ENCODE measurements at regions not wholly inside any gene's neighbourhood (a gene's known extent, or its start where the extent isn't known, plus 50 kb on each side); places are given as distances from the start of the nearest gene placed in this dataset.

DNA sequence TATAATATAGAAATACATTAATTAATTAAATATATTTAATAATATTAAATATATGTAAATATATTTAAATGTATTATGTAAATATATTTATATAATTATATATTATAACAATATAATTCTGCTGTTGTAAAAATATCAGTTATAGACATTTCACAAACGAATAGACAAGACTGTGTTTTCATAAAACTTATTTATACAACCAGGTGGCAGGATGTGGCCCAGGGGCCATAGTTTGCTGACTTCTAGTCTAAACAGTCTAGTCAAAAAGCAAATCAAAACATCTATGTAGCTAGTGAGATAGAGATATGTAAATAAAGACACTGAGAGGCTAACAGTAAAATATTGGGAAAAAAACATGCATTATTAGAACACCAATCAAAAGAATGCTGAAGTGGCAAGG, 136.4 kb downstream of the TBXT start:
- Histone ChIP-seq H3K9me3 (ENCODE audit: control insufficient read depth in 2 of 2, low read length in 2 of 2) (peaks cover 0 to 3% of the 10 kb centered on the region in 2 donors), H3K27me3 (ENCODE audit: control insufficient read depth in 1 of 2, insufficient read depth in 2 of 2, low read length in 2 of 2) (no peaks in the 10 kb centered on the region), H3K4me1 (ENCODE audit: control insufficient read depth, insufficient read depth, low read length) (peaks cover 8% of the 10 kb centered on the region), H3K4me3 (ENCODE audit: low read length in 2 of 2) (no peak overlapping the region), H3K27ac (ENCODE audit: low read length) (no peak overlapping the region), H3K9ac (ENCODE audit: low read length in 2 of 2) (no peak overlapping the region), H3K36me3 (ENCODE audit: control insufficient read depth in 2 of 2, insufficient read depth in 2 of 2, low read length in 2 of 2) (no peaks in the 10 kb centered on the region)

DNA sequence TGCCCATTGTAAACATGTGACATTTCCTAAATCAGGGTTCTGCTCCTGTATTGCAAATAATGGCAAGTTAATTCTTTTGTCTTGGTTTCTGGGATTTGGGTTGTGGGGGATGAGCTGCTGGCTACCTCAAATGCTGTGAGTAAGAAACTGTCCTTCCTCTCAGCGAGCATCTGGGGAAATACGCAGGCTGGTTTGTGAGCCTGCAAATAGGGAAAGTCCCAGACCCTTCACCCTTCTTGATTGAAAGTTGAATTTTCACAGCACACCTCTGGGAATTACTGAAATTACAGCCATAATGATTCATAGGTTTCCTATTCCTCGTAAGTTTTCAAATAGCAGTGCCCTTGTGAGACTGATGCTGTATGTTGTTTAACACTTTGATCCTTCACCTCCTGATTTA, 138.1 kb downstream of the TBXT start:
- peaks cover 0 to 3% of the 10 kb centered on the region in 2 donors for H3K9me3 ChIP-seq (ENCODE audit: control insufficient read depth in 2 of 2, low read length in 2 of 2)
- no peaks in the 10 kb centered on the region for H3K36me3 ChIP-seq (ENCODE audit: control insufficient read depth in 2 of 2, insufficient read depth in 2 of 2, low read length in 2 of 2)
- peaks cover 8% of the 10 kb centered on the region for H3K4me1 ChIP-seq (ENCODE audit: control insufficient read depth, insufficient read depth, low read length)
- no peak overlapping the region for H3K4me3 ChIP-seq (ENCODE audit: low read length in 2 of 2)
- no peak overlapping the region for H3K27ac ChIP-seq (ENCODE audit: low read length)
- no peak overlapping the region for H3K9ac ChIP-seq (ENCODE audit: low read length in 2 of 2)
- H3K27me3 ChIP-seq (ENCODE audit: control insufficient read depth in 1 of 2, insufficient read depth in 2 of 2, low read length in 2 of 2), result no peaks in the 10 kb centered on the region

DNA sequence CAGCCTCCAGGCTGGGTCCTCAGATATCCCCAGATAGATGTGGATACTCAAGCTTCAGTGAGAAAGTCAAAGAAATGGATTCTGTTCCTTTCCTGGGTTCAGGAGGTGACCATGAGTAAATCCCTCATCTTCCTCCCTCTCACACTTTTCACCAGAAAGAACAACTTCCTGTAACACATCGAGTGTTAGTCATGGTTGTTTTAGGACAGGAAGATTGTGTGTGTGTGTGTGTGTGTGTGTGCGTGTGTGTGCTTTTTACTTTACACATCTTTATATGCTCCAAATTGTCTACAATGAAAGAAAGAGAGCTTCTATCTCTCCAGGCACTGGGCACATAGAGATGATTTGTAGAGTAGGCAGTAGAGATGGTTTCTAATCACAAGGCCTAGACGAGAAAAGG, 139.9 kb downstream of the TBXT start:
- H3K4me1 ChIP-seq (ENCODE audit: control insufficient read depth, insufficient read depth, low read length), result peaks cover 6% of the 10 kb centered on the region
- no peak overlapping the region for H3K9ac ChIP-seq (ENCODE audit: low read length in 2 of 2)
- H3K27ac ChIP-seq (ENCODE audit: low read length), result no peak overlapping the region

DNA sequence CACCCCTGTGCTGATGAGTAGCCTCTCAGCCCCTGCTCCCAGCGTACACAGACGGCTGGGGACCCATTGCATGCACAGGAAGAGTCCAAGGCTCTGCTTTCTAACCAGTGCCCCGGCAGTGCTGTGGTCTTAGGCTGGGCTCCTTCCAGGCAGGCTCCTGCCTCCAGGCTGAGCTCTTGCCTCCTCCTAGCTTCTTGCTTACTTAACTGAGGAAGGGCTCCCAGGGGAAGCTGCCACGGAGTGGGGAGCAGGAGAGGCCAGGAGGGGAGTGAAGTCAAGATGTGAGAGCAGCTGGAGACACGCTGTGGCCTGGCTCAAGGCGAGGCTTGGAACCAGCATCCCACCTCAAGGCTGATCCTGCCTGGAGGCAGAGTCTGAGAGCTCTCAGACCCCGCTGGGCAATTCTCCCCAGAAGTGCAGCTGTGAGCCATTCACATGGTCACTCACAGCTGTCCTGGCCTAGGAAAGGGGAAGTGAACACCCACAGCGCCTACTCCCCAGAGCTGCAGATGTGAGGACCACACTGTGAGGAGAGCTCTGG, 141.0 kb downstream of the TBXT start:
- Histone ChIP-seq H3K4me3 (ENCODE audit: low read length in 2 of 2) (no peak overlapping the region), H3K27me3 (ENCODE audit: control insufficient read depth in 1 of 2, insufficient read depth in 2 of 2, low read length in 2 of 2) (no peaks in the 10 kb centered on the region), H3K9ac (ENCODE audit: low read length in 2 of 2) (no peak overlapping the region), H3K9me3 (ENCODE audit: control insufficient read depth in 2 of 2, low read length in 2 of 2) (peaks cover 0 to 3% of the 10 kb centered on the region in 2 donors), H3K36me3 (ENCODE audit: control insufficient read depth in 2 of 2, insufficient read depth in 2 of 2, low read length in 2 of 2) (no peaks in the 10 kb centered on the region), H3K4me1 (ENCODE audit: control insufficient read depth, insufficient read depth, low read length) (peaks cover 2% of the 10 kb centered on the region), H3K27ac (ENCODE audit: low read length) (no peak overlapping the region)

More for the DNA sequence above, 139.9 kb downstream of the TBXT start:
- no peak overlapping the region for H3K4me3 ChIP-seq (ENCODE audit: low read length in 2 of 2)
- peaks cover 0 to 3% of the 10 kb centered on the region in 2 donors for H3K9me3 ChIP-seq (ENCODE audit: control insufficient read depth in 2 of 2, low read length in 2 of 2)
- no peaks in the 10 kb centered on the region for H3K36me3 ChIP-seq (ENCODE audit: control insufficient read depth in 2 of 2, insufficient read depth in 2 of 2, low read length in 2 of 2)
- no peaks in the 10 kb centered on the region for H3K27me3 ChIP-seq (ENCODE audit: control insufficient read depth in 1 of 2, insufficient read depth in 2 of 2, low read length in 2 of 2)

DNA sequence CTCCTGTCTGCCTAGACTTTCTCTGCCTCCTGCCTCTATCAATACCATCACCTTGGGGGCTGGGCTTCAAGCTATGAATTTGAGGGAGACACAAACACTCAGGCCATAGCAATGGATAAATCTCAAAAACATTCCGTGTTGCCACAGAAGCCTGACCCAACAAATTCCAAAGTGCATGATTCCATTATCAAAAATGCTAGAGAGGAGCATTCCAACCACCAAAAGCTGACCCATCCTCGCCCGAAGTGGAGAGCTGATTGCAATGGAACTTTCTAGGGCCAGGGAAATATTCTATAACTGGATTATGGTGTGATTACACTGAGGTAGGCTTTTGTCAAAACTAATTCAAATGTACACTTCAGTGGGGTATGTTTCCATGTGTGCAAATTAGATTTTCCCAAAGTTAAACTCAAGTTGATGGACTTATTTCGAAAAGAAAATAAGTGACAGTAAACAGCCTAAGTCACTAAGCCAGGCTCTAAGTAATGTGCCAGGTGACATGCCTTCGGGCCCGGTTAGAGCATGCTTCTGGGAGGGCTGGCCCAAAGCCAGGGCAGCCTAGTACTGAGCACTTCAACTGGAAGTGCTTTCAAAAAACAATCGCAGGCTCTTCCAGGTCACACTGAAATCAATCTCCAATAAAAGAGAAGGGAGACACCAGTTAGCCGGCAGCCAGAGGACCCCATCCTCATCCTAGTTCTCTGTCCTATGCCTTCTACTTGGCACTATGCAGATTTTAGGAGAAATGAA, 142.3 kb downstream of the TBXT start:
- no peaks in the 10 kb centered on the region for H3K27me3 ChIP-seq (ENCODE audit: control insufficient read depth in 1 of 2, insufficient read depth in 2 of 2, low read length in 2 of 2)
- no peak overlapping the region for H3K27ac ChIP-seq (ENCODE audit: low read length)
- H3K4me1 ChIP-seq (ENCODE audit: control insufficient read depth, insufficient read depth, low read length), result peaks cover 2% of the 10 kb centered on the region
- no peaks in the 10 kb centered on the region for H3K9me3 ChIP-seq (ENCODE audit: control insufficient read depth in 2 of 2, low read length in 2 of 2)
- no peak overlapping the region for H3K4me3 ChIP-seq (ENCODE audit: low read length in 2 of 2)
- no peak overlapping the region for H3K9ac ChIP-seq (ENCODE audit: low read length in 2 of 2)
- no peaks in the 10 kb centered on the region for H3K36me3 ChIP-seq (ENCODE audit: control insufficient read depth in 2 of 2, insufficient read depth in 2 of 2, low read length in 2 of 2)

DNA sequence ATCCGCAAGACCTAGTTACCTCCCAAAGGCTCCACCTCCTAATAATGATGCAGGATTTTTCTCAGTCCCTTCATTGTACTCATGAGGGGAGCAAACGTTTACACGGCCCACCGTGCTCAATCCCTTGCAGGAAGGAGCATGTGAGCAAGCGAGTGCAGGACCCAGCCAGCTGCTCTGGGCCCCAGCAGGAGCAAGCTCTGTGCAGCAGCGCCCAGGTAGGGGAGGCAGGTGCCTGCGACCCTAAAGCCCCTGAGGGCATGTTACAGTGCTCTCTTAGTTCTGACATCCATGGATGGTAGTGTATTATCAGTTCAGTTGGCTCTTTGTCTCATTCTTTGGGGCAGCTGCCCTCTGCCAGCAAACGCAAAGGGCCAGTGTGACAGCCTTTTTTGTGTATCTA, 143.4 kb downstream of the TBXT start:
- H3K9ac ChIP-seq (ENCODE audit: low read length in 2 of 2), result no peak overlapping the region
- H3K27ac ChIP-seq (ENCODE audit: low read length), result no peak overlapping the region
- no peaks in the 10 kb centered on the region for H3K27me3 ChIP-seq (ENCODE audit: control insufficient read depth in 1 of 2, insufficient read depth in 2 of 2, low read length in 2 of 2)
- H3K4me3 ChIP-seq (ENCODE audit: low read length in 2 of 2), result no peak overlapping the region
- no peaks in the 10 kb centered on the region for H3K9me3 ChIP-seq (ENCODE audit: control insufficient read depth in 2 of 2, low read length in 2 of 2)
- peaks cover 2% of the 10 kb centered on the region for H3K4me1 ChIP-seq (ENCODE audit: control insufficient read depth, insufficient read depth, low read length)
- no peaks in the 10 kb centered on the region for H3K36me3 ChIP-seq (ENCODE audit: control insufficient read depth in 2 of 2, insufficient read depth in 2 of 2, low read length in 2 of 2)

DNA sequence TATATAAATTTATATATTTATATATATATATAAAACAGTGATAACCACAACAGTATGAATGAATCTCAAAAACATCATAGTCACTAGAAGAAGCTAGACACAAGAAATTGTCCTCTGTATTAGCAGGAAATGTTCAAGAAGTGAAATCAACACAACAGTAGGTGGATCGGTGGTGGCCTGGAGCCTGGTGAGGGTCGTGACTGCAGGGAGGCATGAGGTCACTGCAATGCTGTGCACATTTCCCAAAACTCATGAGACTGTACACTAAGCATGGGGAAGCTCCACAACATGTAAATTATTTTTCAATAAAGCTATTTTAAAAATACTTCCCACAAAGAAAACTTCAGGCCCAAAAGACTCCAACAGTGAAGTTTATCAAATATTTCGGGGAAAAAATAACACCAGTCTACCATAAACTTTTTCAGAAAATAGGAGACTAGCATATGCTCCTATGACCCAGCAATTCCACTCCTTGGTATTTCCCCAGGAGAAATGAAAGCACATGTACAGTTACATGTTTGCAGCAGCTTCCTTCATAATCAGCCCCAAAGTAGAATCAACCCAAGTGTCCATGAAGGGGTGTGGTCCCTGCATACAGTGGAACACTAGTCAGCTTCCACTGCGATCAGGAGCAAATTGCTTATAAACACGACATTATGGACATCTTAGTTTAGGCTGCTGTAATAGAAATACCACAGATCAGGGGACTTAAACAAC, 144.2 kb downstream of the TBXT start:
- no peak overlapping the region for H3K9ac ChIP-seq (ENCODE audit: low read length in 2 of 2)
- H3K36me3 ChIP-seq (ENCODE audit: control insufficient read depth in 2 of 2, insufficient read depth in 2 of 2, low read length in 2 of 2), result no peaks in the 10 kb centered on the region
- H3K9me3 ChIP-seq (ENCODE audit: control insufficient read depth in 2 of 2, low read length in 2 of 2), result no peaks in the 10 kb centered on the region
- peaks cover 2% of the 10 kb centered on the region for H3K4me1 ChIP-seq (ENCODE audit: control insufficient read depth, insufficient read depth, low read length)
- no peak overlapping the region for H3K27ac ChIP-seq (ENCODE audit: low read length)
- H3K27me3 ChIP-seq (ENCODE audit: control insufficient read depth in 1 of 2, insufficient read depth in 2 of 2, low read length in 2 of 2), result no peaks in the 10 kb centered on the region
- no peak overlapping the region for H3K4me3 ChIP-seq (ENCODE audit: low read length in 2 of 2)

DNA sequence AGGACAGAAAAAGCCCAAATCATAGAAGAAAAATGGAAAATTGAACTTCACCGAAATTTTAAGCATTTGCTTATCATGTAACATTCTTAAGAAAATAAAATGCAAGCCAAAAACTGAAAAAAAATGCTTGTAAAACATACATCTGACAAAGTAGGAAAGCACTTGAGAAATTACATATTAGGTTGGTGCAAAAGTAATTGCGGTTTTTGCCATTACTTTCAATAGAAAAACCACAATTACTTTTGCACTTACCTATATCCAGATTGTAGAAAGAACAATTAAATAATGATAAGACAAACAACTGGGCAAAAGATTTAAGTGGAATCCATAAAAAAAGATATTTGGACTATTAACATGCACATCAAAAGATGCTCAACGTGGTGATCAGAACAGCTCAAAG, 146.2 kb downstream of the TBXT start:
- H3K4me3 ChIP-seq (ENCODE audit: low read length in 2 of 2), result no peak overlapping the region
- no peak overlapping the region for H3K27ac ChIP-seq (ENCODE audit: low read length)
- no peak overlapping the region for H3K9ac ChIP-seq (ENCODE audit: low read length in 2 of 2)
- H3K27me3 ChIP-seq (ENCODE audit: control insufficient read depth in 1 of 2, insufficient read depth in 2 of 2, low read length in 2 of 2), result no peaks in the 10 kb centered on the region
- H3K4me1 ChIP-seq (ENCODE audit: control insufficient read depth, insufficient read depth, low read length), result no peaks in the 10 kb centered on the region
- no peaks in the 10 kb centered on the region for H3K9me3 ChIP-seq (ENCODE audit: control insufficient read depth in 2 of 2, low read length in 2 of 2)
- no peaks in the 10 kb centered on the region for H3K36me3 ChIP-seq (ENCODE audit: control insufficient read depth in 2 of 2, insufficient read depth in 2 of 2, low read length in 2 of 2)

DNA sequence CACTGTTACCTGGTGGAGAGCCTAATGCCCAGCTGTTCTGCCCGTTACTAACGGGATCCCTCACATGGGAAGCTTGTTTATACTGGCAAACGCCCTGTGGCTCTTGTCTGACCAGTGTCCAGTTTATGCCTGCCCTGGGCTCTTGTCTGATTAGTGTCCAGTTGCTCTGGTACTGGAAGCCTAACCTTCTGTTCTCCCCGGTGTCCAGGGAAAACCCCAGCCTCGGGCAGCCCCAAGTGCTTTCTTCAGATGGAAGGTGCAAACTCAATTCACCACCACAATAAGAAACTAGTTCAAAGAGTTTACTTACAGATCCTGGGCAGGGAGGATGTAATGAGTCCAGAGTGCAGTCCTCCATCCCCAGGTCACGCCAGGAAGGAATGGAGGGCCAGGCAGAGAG, 148.4 kb downstream of the TBXT start:
- no peaks in the 10 kb centered on the region for H3K27me3 ChIP-seq (ENCODE audit: control insufficient read depth in 1 of 2, insufficient read depth in 2 of 2, low read length in 2 of 2)
- H3K9ac ChIP-seq (ENCODE audit: low read length in 2 of 2), result no peak overlapping the region
- no peaks in the 10 kb centered on the region for H3K9me3 ChIP-seq (ENCODE audit: control insufficient read depth in 2 of 2, low read length in 2 of 2)
- no peak overlapping the region for H3K4me3 ChIP-seq (ENCODE audit: low read length in 2 of 2)
- no peak overlapping the region for H3K27ac ChIP-seq (ENCODE audit: low read length)
- H3K36me3 ChIP-seq (ENCODE audit: control insufficient read depth in 2 of 2, insufficient read depth in 2 of 2, low read length in 2 of 2), result no peaks in the 10 kb centered on the region
- H3K4me1 ChIP-seq (ENCODE audit: control insufficient read depth, insufficient read depth, low read length), result no peaks in the 10 kb centered on the region

DNA sequence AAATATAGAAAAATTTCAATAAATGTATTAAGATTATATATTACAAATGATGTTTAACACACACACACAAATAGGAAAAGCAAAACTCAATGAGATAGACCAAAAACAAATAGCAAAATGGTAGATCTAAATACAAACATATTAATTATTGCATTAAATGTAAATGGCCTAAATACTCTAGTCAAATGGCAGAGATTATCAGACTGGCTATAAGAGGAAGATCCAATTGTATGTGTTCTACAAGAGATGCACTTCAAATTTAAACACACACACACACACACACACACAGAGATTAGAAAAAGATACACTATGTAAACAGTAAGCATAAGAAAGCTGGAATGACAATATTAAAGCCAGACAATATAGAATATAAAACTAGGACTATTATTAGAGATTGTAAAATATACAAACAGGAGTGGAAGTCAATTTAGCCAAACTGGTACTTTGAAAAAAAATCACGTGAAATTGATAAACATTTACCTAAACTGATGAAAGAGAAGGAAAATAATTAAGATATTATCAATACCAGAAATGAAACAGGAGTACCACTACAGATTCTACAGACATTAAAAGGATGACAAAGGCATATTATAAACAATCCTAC, 150.5 kb downstream of the TBXT start:
- no peak overlapping the region for H3K9ac ChIP-seq (ENCODE audit: low read length in 2 of 2)
- no peak overlapping the region for H3K4me3 ChIP-seq (ENCODE audit: low read length in 2 of 2)
- H3K4me1 ChIP-seq (ENCODE audit: control insufficient read depth, insufficient read depth, low read length), result no peaks in the 10 kb centered on the region
- H3K27ac ChIP-seq (ENCODE audit: low read length), result no peak overlapping the region
- H3K27me3 ChIP-seq (ENCODE audit: control insufficient read depth in 1 of 2, insufficient read depth in 2 of 2, low read length in 2 of 2), result peaks cover under 1% of the 10 kb centered on the region in 2 donors
- no peaks in the 10 kb centered on the region for H3K9me3 ChIP-seq (ENCODE audit: control insufficient read depth in 2 of 2, low read length in 2 of 2)
- no peaks in the 10 kb centered on the region for H3K36me3 ChIP-seq (ENCODE audit: control insufficient read depth in 2 of 2, insufficient read depth in 2 of 2, low read length in 2 of 2)

Measured in stomach smooth muscle (tissue), 2 donors.